H1 (cell line): ENCODE measurements at regions not wholly inside any gene's neighbourhood (a gene's known extent, or its start where the extent isn't known, plus 50 kb on each side); places are given as distances from the start of the nearest gene placed in this dataset.

Source experiments
- CTCF ChIA-PET: fragments of 300-600 bp; sonication (Branson Sonifier 250); formaldehyde crosslinking; loops from one replicate; lab custom pipeline; 2021; ENCODE audit not compliant: partially characterized antibody; lab: Charles Lee
- POLR2A ChIA-PET: fragments of 300-600 bp; sonication (Branson Sonifier 250); formaldehyde crosslinking; loops from one replicate; lab custom pipeline; 2021; ENCODE audit warnings: inconsistent platforms; ENCODE audit not compliant: partially characterized antibody; lab: Charles Lee
- DNase-seq, 2 experiments: peaks; one replicate each; pipeline versions ENCODE4 v3.0.0 to v3.0.0-alpha.2; 2010 to 2022; ENCODE audit warnings: low spot score in 2 of 2, low read depth in 1 of 2, mixed read lengths in 1 of 2
- FAIRE-seq: peaks from 2 replicates; lab custom pipeline; 2011; peaks lifted over from hg19 to GRCh38; lab: Jason Lieb, UNC
- H2AFZ ChIP-seq: 2 replicates; pipeline ENCODE4 v1.8.1; 2012; ENCODE audit warnings: low read length, inconsistent platforms
- H2AK5ac ChIP-seq: 2 replicates; pipeline ENCODE4 v1.6.1; 2013; ENCODE audit warnings: low read depth, low read length
- H2BK120ac ChIP-seq: replicated peaks from 2 replicates; pipeline ENCODE3; 2013; ENCODE audit warnings: low read depth, low read length, inconsistent platforms
- H2BK12ac ChIP-seq: 2 replicates; pipeline ENCODE4 v1.6.1; 2013; ENCODE audit warnings: low read depth, low read length
- H2BK15ac ChIP-seq: 2 replicates; pipeline ENCODE4 v1.6.1; 2013; ENCODE audit warnings: low read length
- H2BK20ac ChIP-seq: 2 replicates; pipeline ENCODE4 v1.6.1; 2013; ENCODE audit warnings: low read length
- H2BK5ac ChIP-seq: 2 replicates; pipeline ENCODE4 v1.6.1; 2013; ENCODE audit warnings: low read depth, low read length
- H3K14ac ChIP-seq: 2 replicates; pipeline ENCODE4 v1.6.1; 2013; ENCODE audit warnings: inconsistent platforms; ENCODE audit not compliant: insufficient read length
- H3K18ac ChIP-seq: 2 replicates; pipeline ENCODE4 v1.6.1; 2013; ENCODE audit warnings: low read length; ENCODE audit errors: extremely low read depth
- H3K23ac ChIP-seq: 2 replicates; pipeline ENCODE4 v1.6.1; 2013; ENCODE audit warnings: inconsistent platforms; ENCODE audit not compliant: insufficient read length
- H3K23me2 ChIP-seq: 2 replicates; pipeline ENCODE4 v1.6.1; 2013; ENCODE audit warnings: low read depth, low read length
- H3K27ac ChIP-seq: 2 replicates; pipeline ENCODE4 v1.6.1; 2011; ENCODE audit warnings: low read depth, low read length, inconsistent platforms
- H3K27me3 ChIP-seq, 4 experiments: replicated peaks in 1 of 4; 1 replicate in 1 of 4; 2 replicates in 3 of 4; pipeline versions ENCODE4 v1.6.1 to v1.8.1; 2011 to 2013; ENCODE audit warnings: low read length in 3 of 4, mild to moderate bottlenecking in 3 of 4, inconsistent platforms in 2 of 4, mixed read lengths in 2 of 4, moderate library complexity in 1 of 4; ENCODE audit not compliant: control insufficient read depth in 3 of 4, insufficient read depth in 3 of 4; ENCODE audit errors: extremely low read depth in 1 of 4
- H3K36me3 ChIP-seq, 4 experiments: 2 replicates each; pipeline versions ENCODE4 v1.6.1 to v1.8.1; 2011 to 2013; ENCODE audit warnings: mild to moderate bottlenecking in 4 of 4, low read length in 3 of 4, moderate library complexity in 2 of 4, control low read depth in 1 of 4, inconsistent platforms in 1 of 4; ENCODE audit not compliant: insufficient read depth in 4 of 4, control insufficient read depth in 2 of 4
- H3K4ac ChIP-seq: replicated peaks from 2 replicates; pipeline ENCODE3; 2013; ENCODE audit warnings: low read length, low read depth, mixed read lengths, inconsistent platforms; ENCODE audit not compliant: insufficient read length
- H3K4me1 ChIP-seq, 4 experiments: replicated peaks in 1 of 4; 1 replicate in 1 of 4; 2 replicates in 3 of 4; pipeline versions ENCODE4 v1.6.1 to v1.8.1; 2011 to 2013; ENCODE audit warnings: low read length in 3 of 4, inconsistent platforms in 2 of 4, mixed read lengths in 1 of 4; ENCODE audit not compliant: insufficient read depth in 4 of 4, control insufficient read depth in 3 of 4
- H3K4me2 ChIP-seq, 2 experiments: 2 replicates each; pipeline versions ENCODE4 v1.6.1 to v1.8.1; 2011 to 2013; ENCODE audit warnings: low read depth in 2 of 2, low read length in 2 of 2, control low read depth in 1 of 2, inconsistent platforms in 1 of 2, mild to moderate bottlenecking in 1 of 2; ENCODE audit not compliant: insufficient read depth in 1 of 2
- H3K4me3 ChIP-seq, 4 experiments: fragments of 200-600, 300-600 bp in 1 of 4; sonication (generic), shearing (Covaris generic), sonication (Bioruptor Twin) in 1 of 4; 2 replicates each; pipeline versions ENCODE4 v1.5.1 to v1.8.1; 2011 to 2016; ENCODE audit warnings: low read length in 4 of 4, low read depth in 3 of 4, control low read depth in 2 of 4, inconsistent platforms in 2 of 4, mild to moderate bottlenecking in 2 of 4, mixed read lengths in 1 of 4, moderate library complexity in 1 of 4; ENCODE audit not compliant: insufficient read depth in 2 of 4; ENCODE audit errors: extremely low read depth in 1 of 4
- H3K56ac ChIP-seq: replicated peaks from 2 replicates; pipeline ENCODE3; 2013; ENCODE audit warnings: low read depth, mild to moderate bottlenecking, mixed read lengths, low read length, inconsistent platforms; ENCODE audit not compliant: insufficient read length
- H3K79me1 ChIP-seq: 2 replicates; pipeline ENCODE4 v1.6.1; 2013; ENCODE audit warnings: low read depth, low read length, control low read depth
- H3K79me2 ChIP-seq, 2 experiments: 2 replicates each; pipeline versions ENCODE4 v1.6.1 to v1.8.1; 2012 to 2013; ENCODE audit warnings: low read length in 2 of 2, mild to moderate bottlenecking in 2 of 2, inconsistent platforms in 1 of 2; ENCODE audit not compliant: insufficient read depth in 2 of 2, control insufficient read depth in 1 of 2
- H3K9ac ChIP-seq, 4 experiments: replicated peaks in 1 of 4; 1 replicate in 1 of 4; 2 replicates in 3 of 4; pipeline versions ENCODE4 v1.6.1 to v1.8.1; 2011 to 2013; ENCODE audit warnings: low read depth in 3 of 4, low read length in 3 of 4, control low read depth in 2 of 4, mild to moderate bottlenecking in 2 of 4, moderate library complexity in 2 of 4, inconsistent platforms in 1 of 4; ENCODE audit errors: extremely low read depth in 1 of 4
- H3K9me3 ChIP-seq, 2 experiments: 2 replicates each; pipeline versions ENCODE4 v1.6.1 to v1.8.1; 2012 to 2013; ENCODE audit warnings: mild to moderate bottlenecking in 2 of 2, moderate library complexity in 2 of 2, control low read depth in 1 of 2, inconsistent platforms in 1 of 2, low read depth in 1 of 2, low read length in 1 of 2, mixed read lengths in 1 of 2; ENCODE audit not compliant: insufficient read depth in 2 of 2
- H4K20me1 ChIP-seq, 2 experiments: replicated peaks in 1 of 2; 2 replicates each; pipeline versions ENCODE3 to v1.8.1; 2011 to 2013; ENCODE audit warnings: inconsistent platforms in 2 of 2, low read length in 2 of 2, mild to moderate bottlenecking in 1 of 2; ENCODE audit not compliant: insufficient read depth in 2 of 2, control insufficient read depth in 1 of 2
- H4K5ac ChIP-seq: 2 replicates; pipeline ENCODE4 v1.6.1; 2013; ENCODE audit warnings: low read length, low read depth, mixed read lengths, inconsistent platforms; ENCODE audit not compliant: insufficient read length
- H4K8ac ChIP-seq: 2 replicates; pipeline ENCODE4 v1.8.0; 2013; ENCODE audit warnings: mild to moderate bottlenecking, moderate library complexity, low read length, inconsistent platforms; ENCODE audit not compliant: insufficient read depth; ENCODE audit errors: extremely low read depth
- H4K91ac ChIP-seq: replicated peaks from 2 replicates; pipeline ENCODE3; 2013; ENCODE audit warnings: low read length, mixed read lengths, inconsistent platforms; ENCODE audit not compliant: insufficient read length
- CBX5 ChIP-seq: fragments of 300-800, 300-1000 bp; sonication (generic); IDR thresholded peaks from 2 replicates; pipeline ENCODE4 v1.7.1; 2016; ENCODE audit warnings: antibody characterized with exemption, low read length, low read depth
- GTF2F1 ChIP-seq: IDR thresholded peaks from 2 replicates; pipeline ENCODE4 v1.6.1; 2012; ENCODE audit warnings: low read depth, low read length, improper control_type of control experiment, borderline replicate concordance
- NANOG ChIP-seq: IDR thresholded peaks from 2 replicates; pipeline ENCODE4 v1.6.1; 2011; ENCODE audit warnings: low read length, low read depth, mild to moderate bottlenecking, inconsistent platforms; ENCODE audit not compliant: insufficient read depth, poor library complexity, severe bottlenecking
- RAD21 ChIP-seq, 2 experiments: IDR thresholded peaks in 1 of 2; conservative IDR thresholded peaks in 1 of 2; 2 replicates each; pipeline ENCODE4 v1.6.1; 2011; ENCODE audit warnings: low read depth in 2 of 2, low read length in 2 of 2, improper control_type of control experiment in 1 of 2, inconsistent platforms in 1 of 2, mild to moderate bottlenecking in 1 of 2, moderate library complexity in 1 of 2
- SIRT6 ChIP-seq: IDR thresholded peaks from one replicate; pipeline ENCODE4 v1.7.1; 2012; ENCODE audit warnings: low read length, inconsistent platforms
- SP4 ChIP-seq: IDR thresholded peaks from 2 replicates; pipeline ENCODE4 v1.6.1; 2012; ENCODE audit warnings: low read length, inconsistent platforms
- SUZ12 ChIP-seq: fragments of 200-600 bp; sonication (generic); IDR thresholded peaks from 2 replicates; pipeline ENCODE4 v1.6.1; 2012; ENCODE audit warnings: mild to moderate bottlenecking, inconsistent platforms, low read length, moderate library complexity, mixed read lengths

DNA sequence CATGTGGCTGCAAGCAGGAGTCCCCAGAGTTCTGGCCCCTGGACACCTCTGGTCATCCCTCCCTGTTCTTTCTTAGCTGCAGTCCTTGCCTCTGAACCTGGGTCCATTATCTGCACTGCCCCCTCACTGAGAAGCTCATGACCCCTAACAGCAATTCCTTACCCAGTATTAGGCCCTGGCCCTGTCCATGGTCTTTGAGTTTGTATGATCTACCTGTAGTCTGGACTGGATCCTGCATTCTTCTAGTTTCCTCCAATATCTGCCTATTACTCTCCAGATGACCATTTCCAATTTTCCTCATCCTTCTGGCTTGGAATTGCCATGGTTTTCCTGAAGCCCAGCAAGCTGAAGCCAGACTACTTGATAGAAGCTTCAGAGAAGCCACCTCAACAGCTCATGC is 302.4 kb upstream of the HS6ST1 start:
- H3K36me3 ChIP-seq = no peaks in the 10 kb centered on the region
- H3K79me1 ChIP-seq = no peaks in the 10 kb centered on the region; the same call in 1 of the 2 replicates
- H3K23ac ChIP-seq = no peak overlapping the region
- no peak overlapping the region for H4K5ac ChIP-seq
- H3K4me2 ChIP-seq = no peak overlapping the region
- H2BK20ac ChIP-seq = no peak overlapping the region
- H3K4me3 ChIP-seq = no peak overlapping the region
- no peak for TF ChIP-seq NANOG
- no peak for TF ChIP-seq SUZ12
- TF ChIP-seq CBX5 = no peak
- no peak for TF ChIP-seq SIRT6
- no peak for TF ChIP-seq RAD21 (IDR thresholded peaks at IDR 0.05 in 1 of 2, conservative IDR thresholded peaks at IDR 0.05 in 1 of 2; ENCODE audit: low read depth in 2 of 2, low read length in 2 of 2)
- no peak for TF ChIP-seq SP4
- TF ChIP-seq GTF2F1 = no peak
- H2AFZ ChIP-seq = no peak overlapping the region
- H3K23me2 ChIP-seq = no peaks in the 10 kb centered on the region
- peaks cover 8% of the 10 kb centered on the region in 2 experiments; a peak in 3 of 4 replicates for H3K9me3 ChIP-seq
- H2BK5ac ChIP-seq = no peak overlapping the region
- H2BK15ac ChIP-seq = no peak overlapping the region
- H3K79me2 ChIP-seq = no peaks in the 10 kb centered on the region
- FAIRE-seq (no peak), DNase-seq (no peak)
- H2AK5ac ChIP-seq = no peak overlapping the region
- ChIA-PET CTCF (interaction anchor here (1.3 to 2.3 kb wide), 2 partner anchors 10 to 12 kb away, joined by 3 to 11 read pairs; no protein-coding TSS in a partner anchor), POLR2A (no interaction called here)
- H3K9ac ChIP-seq = no peak overlapping the region
- H4K20me1 ChIP-seq = no peaks in the 10 kb centered on the region
- H2BK12ac ChIP-seq = no peak overlapping the region
- H4K91ac ChIP-seq = no peak overlapping the region
- no peak overlapping the region for H2BK120ac ChIP-seq
- peaks cover 0 to 3% (median 0%) of the 10 kb centered on the region in 4 experiments; a peak in 2 of 7 replicates for H3K4me1 ChIP-seq
- H4K8ac ChIP-seq = no peak overlapping the region
- H3K27me3 ChIP-seq = no peaks in the 10 kb centered on the region
- H3K27ac ChIP-seq = no peak overlapping the region
- H3K4ac ChIP-seq = no peak overlapping the region
- H3K56ac ChIP-seq = no peak overlapping the region
- no peak overlapping the region for H3K18ac ChIP-seq
- no peak overlapping the region for H3K14ac ChIP-seq
